ENCODE measurements at regions not wholly inside any gene's neighbourhood (a gene's known extent, or its start where the extent isn't known, plus 50 kb on each side); places are given as distances from the start of the nearest gene placed in this dataset.
A peak's percentile ranks its signal among the peaks of the same experiment; 100 is the strongest.
"Not testable (repeated sequence)": the region's sequence is repeated elsewhere in the genome, so short reads cannot be mapped to it uniquely, and the experiment has no call there.

DNA sequence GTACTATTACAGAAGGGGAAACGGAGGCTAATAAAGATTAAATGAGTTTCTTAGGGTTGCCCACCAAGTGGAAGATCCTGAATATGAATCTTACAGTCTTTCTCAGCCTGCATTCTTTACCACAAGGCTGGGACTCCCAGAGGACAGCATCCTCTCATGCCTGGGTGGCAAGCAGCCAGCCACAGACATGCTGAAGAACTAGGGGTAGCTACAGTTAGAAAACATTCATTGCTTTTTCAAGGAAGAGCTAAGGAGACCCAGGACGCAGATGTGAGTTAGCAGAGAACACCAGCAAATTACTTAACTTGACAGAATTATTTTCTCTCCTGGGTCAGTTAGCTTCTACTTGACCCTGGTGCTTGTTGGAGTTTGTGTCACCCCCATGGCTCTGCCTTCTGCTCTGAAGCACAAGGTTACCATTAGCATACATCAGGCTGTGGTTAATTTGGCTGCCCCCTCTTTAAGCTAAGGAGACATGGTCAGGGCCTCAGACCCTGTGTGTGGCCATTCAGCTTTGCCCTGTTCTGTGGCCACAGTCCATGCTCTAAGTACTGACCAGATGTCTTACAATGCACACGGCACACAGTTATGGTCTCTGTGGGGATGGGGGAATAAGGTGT is 132.3 kb upstream of the TNP1 start:
- no peak overlapping the region for H3K4me3 ChIP-seq (ENCODE audit: control insufficient read depth, low read depth, low read length)
- peak; percentile 7 for DNase-seq (ENCODE audit: low read depth)
- TF ChIP-seq, protein P1, sequence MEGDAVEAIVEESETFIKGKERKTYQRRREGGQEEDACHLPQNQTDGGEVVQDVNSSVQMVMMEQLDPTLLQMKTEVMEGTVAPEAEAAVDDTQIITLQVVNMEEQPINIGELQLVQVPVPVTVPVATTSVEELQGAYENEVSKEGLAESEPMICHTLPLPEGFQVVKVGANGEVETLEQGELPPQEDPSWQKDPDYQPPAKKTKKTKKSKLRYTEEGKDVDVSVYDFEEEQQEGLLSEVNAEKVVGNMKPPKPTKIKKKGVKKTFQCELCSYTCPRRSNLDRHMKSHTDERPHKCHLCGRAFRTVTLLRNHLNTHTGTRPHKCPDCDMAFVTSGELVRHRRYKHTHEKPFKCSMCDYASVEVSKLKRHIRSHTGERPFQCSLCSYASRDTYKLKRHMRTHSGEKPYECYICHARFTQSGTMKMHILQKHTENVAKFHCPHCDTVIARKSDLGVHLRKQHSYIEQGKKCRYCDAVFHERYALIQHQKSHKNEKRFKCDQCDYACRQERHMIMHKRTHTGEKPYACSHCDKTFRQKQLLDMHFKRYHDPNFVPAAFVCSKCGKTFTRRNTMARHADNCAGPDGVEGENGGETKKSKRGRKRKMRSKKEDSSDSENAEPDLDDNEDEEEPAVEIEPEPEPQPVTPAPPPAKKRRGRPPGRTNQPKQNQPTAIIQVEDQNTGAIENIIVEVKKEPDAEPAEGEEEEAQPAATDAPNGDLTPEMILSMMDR (conservative IDR thresholded peaks at IDR 0.05; ENCODE audit: control insufficient read depth, insufficient read depth, low read depth, low read length): no peak

DNA sequence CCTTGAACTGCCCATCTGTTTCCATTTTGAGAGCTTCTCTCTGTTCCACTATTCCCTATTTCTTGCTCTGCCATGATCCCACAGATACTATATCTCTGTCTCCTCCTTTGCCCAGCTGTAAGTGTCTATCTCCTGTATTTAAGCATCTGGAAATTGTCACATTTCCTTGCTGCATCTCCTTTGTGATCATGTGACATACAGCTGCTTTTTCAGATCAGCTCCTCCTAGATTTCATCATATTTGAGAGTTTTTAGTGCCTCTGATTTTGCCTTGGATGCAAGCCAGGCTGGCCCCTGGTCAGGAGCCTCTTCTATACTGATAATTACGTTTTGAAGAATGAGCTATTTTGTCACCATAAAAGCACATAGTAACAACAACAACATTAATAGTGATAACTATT is 131.7 kb upstream of the TNP1 start:
- peak; percentile 32 for DNase-seq (ENCODE audit: low read depth)
- H3K4me3 ChIP-seq (ENCODE audit: control insufficient read depth, low read depth, low read length): no peak overlapping the region
- TF ChIP-seq, protein P1 (conservative IDR thresholded peaks at IDR 0.05; ENCODE audit: control insufficient read depth, insufficient read depth, low read depth, low read length): no peak

DNA sequence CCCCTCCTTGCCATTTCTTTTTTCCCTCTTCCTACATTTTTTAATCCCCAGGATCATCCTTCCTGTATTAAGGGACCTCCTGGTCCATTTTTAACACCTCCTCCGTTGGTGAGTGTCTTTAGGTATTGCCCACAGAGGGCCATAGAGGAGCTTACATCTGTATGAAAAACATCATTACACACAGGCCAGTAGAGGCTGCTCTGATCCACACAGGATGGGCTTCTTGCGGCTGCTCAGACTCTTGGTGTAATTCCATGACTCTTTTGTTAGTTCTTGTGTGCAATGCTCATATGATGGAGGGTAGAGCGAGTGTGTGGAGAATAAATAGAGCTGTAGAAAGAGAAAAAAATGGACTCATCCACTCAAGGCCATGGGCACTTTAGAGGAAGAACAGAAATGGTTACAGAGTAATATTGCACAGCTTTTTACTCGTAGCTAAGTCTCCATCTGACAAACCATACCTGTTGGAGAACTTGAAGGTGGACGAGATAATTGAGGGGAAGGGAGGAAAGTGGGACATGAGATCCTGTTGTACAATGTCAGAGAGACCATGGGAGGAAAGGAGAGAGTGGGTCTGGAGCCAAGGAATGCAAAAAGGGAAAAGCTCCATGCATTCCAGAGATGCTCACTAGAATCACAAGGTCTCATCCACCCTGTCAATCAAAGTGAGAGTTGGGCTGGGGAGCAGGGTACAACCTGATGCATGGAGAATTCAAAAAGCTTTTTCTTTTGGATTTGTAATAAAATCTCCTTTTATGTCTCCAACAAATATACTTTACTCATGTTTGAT is 129.7 kb upstream of the TNP1 start:
- TF ChIP-seq, protein P1 (conservative IDR thresholded peaks at IDR 0.05; ENCODE audit: control insufficient read depth, insufficient read depth, low read depth, low read length): no peak
- peak; percentile 11 for DNase-seq (ENCODE audit: low read depth)
- no peak overlapping the region for H3K4me3 ChIP-seq (ENCODE audit: control insufficient read depth, low read depth, low read length)

DNA sequence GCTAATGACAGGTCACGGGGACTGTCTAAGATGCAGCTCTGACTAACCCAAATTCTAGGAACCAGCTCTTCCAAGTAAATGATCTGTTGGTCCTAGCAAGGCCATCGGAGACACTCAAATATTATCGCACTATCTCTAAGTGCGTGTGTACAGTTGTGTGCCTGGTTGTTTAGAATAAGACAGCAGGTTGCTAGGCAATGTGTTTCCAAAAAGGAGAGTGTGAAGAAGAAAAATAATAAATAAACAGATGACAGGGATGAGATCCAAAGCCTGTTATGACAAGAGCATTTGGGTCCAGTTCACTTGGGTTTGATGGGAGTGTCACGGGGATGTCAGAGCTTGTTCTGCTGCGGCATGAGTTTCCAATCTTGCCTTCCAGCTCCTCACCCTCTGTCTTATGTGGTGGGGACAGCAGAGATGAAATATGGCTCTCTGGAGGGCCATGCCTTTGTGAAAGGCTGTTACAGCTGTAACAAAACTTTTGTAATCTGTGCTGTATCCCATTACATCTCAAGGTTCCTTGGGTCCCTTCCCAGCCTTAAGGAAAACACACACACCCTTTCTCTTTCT is 127.5 kb upstream of the TNP1 start:
- peak; percentile 10 for DNase-seq (ENCODE audit: low read depth)
- TF ChIP-seq, protein P1 (conservative IDR thresholded peaks at IDR 0.05; ENCODE audit: control insufficient read depth, insufficient read depth, low read depth, low read length): no peak
- H3K4me3 ChIP-seq (ENCODE audit: control insufficient read depth, low read depth, low read length): no peak overlapping the region

DNA sequence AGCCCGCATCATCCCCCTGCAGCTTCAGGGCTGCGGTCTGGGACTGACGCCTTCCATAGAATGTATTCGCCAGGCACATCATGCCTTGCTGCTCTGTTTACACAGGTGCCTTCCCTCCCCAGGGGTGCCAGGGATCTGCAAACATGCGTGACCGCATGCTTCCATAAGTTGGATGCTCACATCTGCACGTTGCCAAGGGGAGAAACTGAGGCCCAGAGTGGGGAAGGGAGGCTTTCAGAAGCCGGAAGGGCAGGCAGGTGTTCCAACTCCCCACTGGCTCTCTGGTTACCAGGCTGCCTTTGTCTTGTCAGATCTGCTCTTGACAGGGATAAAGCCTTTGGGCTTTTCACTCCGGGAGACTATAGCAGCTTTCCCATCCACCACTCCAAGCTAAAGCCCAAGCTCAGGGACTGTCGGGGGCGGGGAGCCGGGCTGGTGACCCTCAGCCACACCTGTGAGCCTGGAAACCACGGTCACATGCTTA is 125.8 kb upstream of the TNP1 start:
- H3K4me3 ChIP-seq (ENCODE audit: control insufficient read depth, low read depth, low read length): no peak overlapping the region
- TF ChIP-seq, protein P1 (conservative IDR thresholded peaks at IDR 0.05; ENCODE audit: control insufficient read depth, insufficient read depth, low read depth, low read length): no peak
- no peak for DNase-seq (ENCODE audit: low read depth)

DNA sequence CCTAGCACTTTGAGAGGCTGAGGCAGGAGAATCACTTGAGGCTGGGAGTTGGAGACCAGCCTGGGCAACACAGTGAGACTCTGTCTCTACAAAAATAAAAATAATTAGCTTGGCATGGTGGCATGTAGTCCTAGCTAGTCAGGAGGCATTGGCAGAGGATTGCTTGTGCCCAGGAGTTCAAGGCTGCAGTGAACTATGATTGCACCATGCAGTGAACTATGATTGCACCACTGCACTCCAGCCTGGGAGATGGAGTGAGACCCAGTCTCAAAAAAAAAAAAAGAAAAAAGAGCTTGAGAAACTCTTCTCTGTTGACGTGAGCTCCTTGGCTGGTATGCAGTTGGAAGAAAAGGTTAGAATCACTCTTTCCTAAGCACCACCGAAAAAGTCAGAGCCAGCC is 125.1 kb upstream of the TNP1 start:
- no peak overlapping the region for H3K4me3 ChIP-seq (ENCODE audit: control insufficient read depth, low read depth, low read length)
- TF ChIP-seq, protein P1 (conservative IDR thresholded peaks at IDR 0.05; ENCODE audit: control insufficient read depth, insufficient read depth, low read depth, low read length): no peak
- no peak for DNase-seq (ENCODE audit: low read depth)

DNA sequence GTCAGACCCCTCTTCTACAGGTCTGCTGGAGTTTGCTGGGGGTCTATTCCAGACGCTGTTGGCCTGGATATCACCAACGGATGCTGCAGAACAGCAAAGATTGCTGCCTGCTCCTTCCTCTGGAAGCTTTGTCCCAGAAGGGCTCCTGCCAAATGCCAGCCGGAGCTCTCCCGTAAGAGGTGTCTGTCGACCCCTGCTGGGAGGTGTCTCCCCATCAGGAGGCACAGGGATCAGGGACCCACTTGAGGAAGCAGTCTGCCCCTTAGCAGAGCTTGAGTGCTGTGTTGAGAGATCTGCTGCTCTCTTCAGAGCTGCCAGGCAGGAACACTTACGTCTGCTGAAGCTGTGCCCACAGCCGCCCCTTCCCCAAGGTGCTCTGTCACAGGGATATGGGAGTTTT is 122.1 kb upstream of the TNP1 start:
- not testable (repeated sequence) for DNase-seq (ENCODE audit: low read depth); H3K4me3 ChIP-seq (ENCODE audit: control insufficient read depth, low read depth, low read length)

DNA sequence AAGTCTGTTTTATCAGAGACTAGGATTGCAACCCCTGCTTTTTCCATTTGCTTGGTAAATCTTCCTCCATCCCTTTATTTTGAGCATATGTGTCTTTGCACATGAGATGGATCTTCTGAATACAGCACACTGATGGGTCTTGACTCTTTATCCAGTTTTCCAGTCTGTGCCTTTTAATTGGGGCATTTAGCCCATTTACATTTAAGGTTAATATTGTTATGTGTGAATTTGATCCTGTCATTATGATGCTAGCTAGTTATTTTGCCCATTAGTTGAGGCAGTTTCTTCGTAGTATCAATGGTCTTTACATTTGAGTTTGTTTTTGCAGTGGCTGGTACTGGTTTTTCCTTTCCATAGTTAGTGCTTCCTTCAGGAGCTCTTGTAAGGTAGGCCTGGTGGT is 120.6 kb upstream of the TNP1 start:
- not testable (repeated sequence) for DNase-seq (ENCODE audit: low read depth); H3K4me3 ChIP-seq (ENCODE audit: control insufficient read depth, low read depth, low read length)
